HFFc6 (cell line): ENCODE measurements at regions not wholly inside any gene's neighbourhood (a gene's known extent, or its start where the extent isn't known, plus 50 kb on each side); places are given as distances from the start of the nearest gene placed in this dataset.

Experiments
- DNase-seq: peaks from one replicate; pipeline ENCODE4 v3.0.0-alpha.2; 2018
- H3K27ac Mint-ChIP-seq: 2 replicates; pipeline ENCODE4 v1.8.0; 2020; ENCODE audit warnings: mild to moderate bottlenecking, mixed read lengths
- H3K27me3 Mint-ChIP-seq: 2 replicates; pipeline ENCODE4 v1.8.0; 2021; ENCODE audit warnings: mild to moderate bottlenecking, moderate library complexity, mixed read lengths; ENCODE audit not compliant: insufficient read depth
- H3K36me3 Mint-ChIP-seq: 2 replicates; pipeline ENCODE4 v1.8.0; 2021; ENCODE audit warnings: low read depth, mixed read lengths
- H3K4me1 Mint-ChIP-seq: 2 replicates; pipeline ENCODE4 v1.8.0; 2020; ENCODE audit warnings: low read depth, mixed read lengths
- H3K4me3 Mint-ChIP-seq: 2 replicates; pipeline ENCODE4 v1.8.0; 2020; ENCODE audit warnings: mild to moderate bottlenecking, moderate library complexity, mixed read lengths
- H3K9me3 Mint-ChIP-seq: 2 replicates; pipeline ENCODE4 v1.8.0; 2020; ENCODE audit warnings: mild to moderate bottlenecking, mixed read lengths
- TF ChIP-seq, protein P1 (sequence below): fragments of 200-600 bp; sonication (generic); IDR thresholded peaks from 2 replicates; pipeline ENCODE4 v1.5.0; 2021; ENCODE audit warnings: antibody characterized with exemption, mild to moderate bottlenecking

DNA sequence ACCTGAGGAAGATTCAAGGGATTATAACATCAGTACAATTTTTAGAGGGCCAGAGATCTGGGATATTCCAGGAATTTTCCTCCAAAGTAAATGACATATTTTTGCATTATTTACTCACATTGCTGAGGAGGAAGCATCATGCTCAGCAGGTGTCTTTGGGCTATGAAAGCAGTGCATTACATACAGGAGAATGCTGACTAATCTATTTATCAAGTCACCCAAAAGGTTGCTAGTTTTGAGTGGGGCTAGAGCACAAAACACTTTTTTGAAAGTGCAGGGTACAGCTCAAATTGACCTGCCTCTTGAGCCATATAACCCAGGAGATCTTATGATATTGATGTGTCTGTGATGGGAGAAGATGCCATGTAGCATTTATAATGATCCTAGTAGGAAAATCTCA lies 603.1 kb downstream of the POM121L12 start:
- H3K9me3 Mint-ChIP-seq, result peaks cover 50% of the 10 kb centered on the region
- TF ChIP-seq, protein P1, sequence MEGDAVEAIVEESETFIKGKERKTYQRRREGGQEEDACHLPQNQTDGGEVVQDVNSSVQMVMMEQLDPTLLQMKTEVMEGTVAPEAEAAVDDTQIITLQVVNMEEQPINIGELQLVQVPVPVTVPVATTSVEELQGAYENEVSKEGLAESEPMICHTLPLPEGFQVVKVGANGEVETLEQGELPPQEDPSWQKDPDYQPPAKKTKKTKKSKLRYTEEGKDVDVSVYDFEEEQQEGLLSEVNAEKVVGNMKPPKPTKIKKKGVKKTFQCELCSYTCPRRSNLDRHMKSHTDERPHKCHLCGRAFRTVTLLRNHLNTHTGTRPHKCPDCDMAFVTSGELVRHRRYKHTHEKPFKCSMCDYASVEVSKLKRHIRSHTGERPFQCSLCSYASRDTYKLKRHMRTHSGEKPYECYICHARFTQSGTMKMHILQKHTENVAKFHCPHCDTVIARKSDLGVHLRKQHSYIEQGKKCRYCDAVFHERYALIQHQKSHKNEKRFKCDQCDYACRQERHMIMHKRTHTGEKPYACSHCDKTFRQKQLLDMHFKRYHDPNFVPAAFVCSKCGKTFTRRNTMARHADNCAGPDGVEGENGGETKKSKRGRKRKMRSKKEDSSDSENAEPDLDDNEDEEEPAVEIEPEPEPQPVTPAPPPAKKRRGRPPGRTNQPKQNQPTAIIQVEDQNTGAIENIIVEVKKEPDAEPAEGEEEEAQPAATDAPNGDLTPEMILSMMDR, result no peak
- no peaks in the 10 kb centered on the region for H3K4me1 Mint-ChIP-seq
- DNase-seq, result no peak
- no peak overlapping the region for H3K4me3 Mint-ChIP-seq
- H3K36me3 Mint-ChIP-seq, result no peaks in the 10 kb centered on the region
- H3K27ac Mint-ChIP-seq, result no peak overlapping the region
- no peaks in the 10 kb centered on the region for H3K27me3 Mint-ChIP-seq

DNA sequence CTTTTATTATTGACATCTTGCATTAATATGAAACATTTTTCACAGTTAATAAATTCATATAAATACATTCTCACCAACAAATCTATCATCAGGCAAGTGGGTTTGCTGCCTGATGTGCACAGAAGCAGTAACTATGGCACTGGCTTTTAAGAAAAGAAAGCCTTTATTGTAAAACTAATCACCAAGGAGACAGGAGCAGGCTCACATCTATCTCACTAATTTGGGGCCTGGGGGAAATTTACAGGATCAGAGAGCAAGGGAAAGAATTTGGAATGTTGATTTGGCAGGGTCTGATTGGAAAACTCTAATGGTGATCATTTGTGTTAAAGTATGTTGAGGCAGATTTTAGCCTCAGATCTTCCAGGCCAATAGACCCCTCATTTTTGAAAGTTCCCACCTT lies 605.7 kb downstream of the POM121L12 start:
- no peak overlapping the region for H3K27ac Mint-ChIP-seq
- H3K9me3 Mint-ChIP-seq, result peaks cover 42% of the 10 kb centered on the region
- TF ChIP-seq, protein P1, result no peak
- H3K4me3 Mint-ChIP-seq, result no peak overlapping the region
- no peaks in the 10 kb centered on the region for H3K4me1 Mint-ChIP-seq
- no peaks in the 10 kb centered on the region for H3K36me3 Mint-ChIP-seq
- no peaks in the 10 kb centered on the region for H3K27me3 Mint-ChIP-seq
- no peak for DNase-seq

DNA sequence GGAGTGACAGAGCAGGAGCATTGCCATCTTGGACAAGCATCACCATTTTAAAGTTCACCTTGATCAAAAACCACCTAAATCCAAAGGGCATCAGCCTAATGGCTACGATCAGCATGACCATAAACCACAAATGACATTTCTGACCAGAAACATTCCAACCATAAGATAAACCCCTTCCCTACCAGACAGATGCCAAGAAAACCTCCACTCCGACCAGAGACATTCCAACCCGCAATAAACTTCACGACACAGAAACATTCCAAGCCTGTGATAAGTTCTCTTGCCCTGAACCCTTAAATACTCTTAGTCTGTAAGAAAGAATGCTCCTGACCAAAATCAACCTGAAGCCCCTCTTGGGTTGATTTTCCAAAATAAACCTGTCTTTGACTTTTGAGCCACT lies 606.9 kb downstream of the POM121L12 start:
- no peaks in the 10 kb centered on the region; the same call in 1 of the 2 replicates for H3K27me3 Mint-ChIP-seq
- H3K9me3 Mint-ChIP-seq, result peaks cover 33% of the 10 kb centered on the region
- H3K4me3 Mint-ChIP-seq, result no peak overlapping the region
- H3K36me3 Mint-ChIP-seq, result no peaks in the 10 kb centered on the region
- no peaks in the 10 kb centered on the region for H3K4me1 Mint-ChIP-seq
- no peak for DNase-seq
- no peak overlapping the region for H3K27ac Mint-ChIP-seq
- TF ChIP-seq, protein P1, result no peak

DNA sequence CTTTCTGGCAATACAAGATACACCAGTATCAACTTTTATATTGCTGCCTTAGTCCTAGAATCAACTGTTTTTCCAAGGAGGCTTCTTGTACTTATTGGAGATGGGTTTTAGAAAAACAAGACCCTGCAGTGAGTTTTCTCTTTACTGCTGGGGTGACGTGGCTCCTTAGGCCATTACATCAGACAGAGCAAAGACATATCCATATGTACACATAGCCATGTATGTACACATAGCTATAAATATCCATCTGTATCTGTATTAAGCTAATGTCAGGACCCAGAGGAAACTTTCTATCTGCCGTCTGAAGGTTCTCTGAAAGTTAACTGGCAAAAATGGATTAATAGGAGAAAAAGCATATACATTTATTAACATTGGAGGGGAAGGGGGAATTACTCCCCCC lies 607.4 kb downstream of the POM121L12 start:
- no peak overlapping the region for H3K27ac Mint-ChIP-seq
- TF ChIP-seq, protein P1, result no peak
- no peak overlapping the region for H3K4me3 Mint-ChIP-seq
- DNase-seq, result no peak
- no peaks in the 10 kb centered on the region for H3K4me1 Mint-ChIP-seq
- H3K9me3 Mint-ChIP-seq, result peaks cover 32% of the 10 kb centered on the region
- H3K27me3 Mint-ChIP-seq, result no peaks in the 10 kb centered on the region; the same call in 1 of the 2 replicates
- no peaks in the 10 kb centered on the region for H3K36me3 Mint-ChIP-seq

DNA sequence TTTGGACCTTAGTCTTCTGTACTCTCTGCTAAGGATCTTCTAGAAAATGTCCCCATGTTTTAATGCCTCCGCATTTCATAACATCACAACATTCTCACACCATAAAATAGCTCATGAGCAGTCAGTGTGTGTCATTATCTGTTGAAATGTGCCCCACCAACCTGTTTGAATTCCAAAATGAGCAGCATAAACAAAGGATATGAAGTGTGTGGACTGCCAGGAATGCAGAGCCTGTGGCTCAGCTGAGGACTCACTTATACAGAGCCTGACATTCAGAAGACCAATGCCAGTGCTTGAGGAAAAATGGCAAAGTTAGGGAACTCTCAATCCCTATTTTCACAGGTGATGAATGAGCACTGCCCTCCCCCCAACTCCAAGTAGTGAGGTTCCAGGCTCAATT lies 621.4 kb downstream of the POM121L12 start:
- no peak overlapping the region for H3K27ac Mint-ChIP-seq
- H3K9me3 Mint-ChIP-seq, result peaks cover 26% of the 10 kb centered on the region
- H3K36me3 Mint-ChIP-seq, result no peaks in the 10 kb centered on the region
- TF ChIP-seq, protein P1, result no peak
- no peaks in the 10 kb centered on the region for H3K4me1 Mint-ChIP-seq
- no peak overlapping the region for H3K4me3 Mint-ChIP-seq
- DNase-seq, result no peak
- H3K27me3 Mint-ChIP-seq, result no peaks in the 10 kb centered on the region

DNA sequence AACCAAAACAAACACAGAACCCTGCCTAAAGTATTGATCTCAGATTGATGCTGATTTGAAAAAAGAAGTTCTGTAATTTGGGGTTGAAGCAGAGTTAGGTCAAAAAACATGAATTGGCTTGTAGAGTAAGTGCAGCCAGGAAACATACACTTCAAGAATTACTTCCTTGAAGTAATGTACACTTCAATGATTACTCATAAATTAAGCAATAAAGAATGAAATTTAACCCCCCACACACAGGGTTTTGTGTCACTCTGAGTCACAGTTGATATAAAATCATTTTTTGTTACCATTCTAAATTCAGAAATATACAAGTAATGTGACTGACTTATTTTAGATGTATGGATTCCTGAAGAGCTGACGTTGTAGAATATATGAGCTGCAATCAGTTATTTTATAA lies 622.2 kb downstream of the POM121L12 start:
- TF ChIP-seq, protein P1, result no peak
- no peaks in the 10 kb centered on the region for H3K36me3 Mint-ChIP-seq
- H3K9me3 Mint-ChIP-seq, result peaks cover 23% of the 10 kb centered on the region
- no peak overlapping the region for H3K27ac Mint-ChIP-seq
- no peak overlapping the region for H3K4me3 Mint-ChIP-seq
- no peaks in the 10 kb centered on the region for H3K27me3 Mint-ChIP-seq
- H3K4me1 Mint-ChIP-seq, result no peaks in the 10 kb centered on the region
- DNase-seq, result no peak
